Immature natural killer cell (primary cell): ENCODE measurements at regions not wholly inside any gene's neighbourhood (a gene's known extent, or its start where the extent isn't known, plus 50 kb on each side); places are given as distances from the start of the nearest gene placed in this dataset.

ENCODE experiments used
- DNase-seq, 3 donors: peaks; one replicate each; pipeline ENCODE4 v3.0.0; 2022; ENCODE audit warnings: mixed read lengths in 1 of 3
- H3K27ac Mint-ChIP-seq, 6 donors: one replicate each; pipeline ENCODE4 v1.8.0; 2020; ENCODE audit warnings: mixed read lengths in 6 of 6, mild to moderate bottlenecking in 5 of 6, inconsistent platforms in 4 of 6, moderate library complexity in 3 of 6
- H3K27me3 Mint-ChIP-seq, 3 donors: one replicate each; pipeline ENCODE4 v1.8.0; 2020 to 2021; ENCODE audit warnings: low read depth in 3 of 3, mild to moderate bottlenecking in 3 of 3, mixed read lengths in 3 of 3, moderate library complexity in 3 of 3, inconsistent platforms in 1 of 3
- H3K36me3 Mint-ChIP-seq, 3 donors: one replicate each; pipeline ENCODE4 v1.8.0; 2020; ENCODE audit warnings: mixed read lengths in 3 of 3, inconsistent platforms in 2 of 3, mild to moderate bottlenecking in 2 of 3
- H3K4me1 Mint-ChIP-seq, 2 donors: one replicate each; pipeline ENCODE4 v1.8.0; 2020; ENCODE audit warnings: inconsistent platforms in 2 of 2, mild to moderate bottlenecking in 2 of 2, mixed read lengths in 2 of 2, moderate library complexity in 1 of 2
- H3K4me3 Mint-ChIP-seq, 5 donors: one replicate each; pipeline ENCODE4 v1.8.0; 2020; ENCODE audit warnings: mild to moderate bottlenecking in 5 of 5, mixed read lengths in 5 of 5, inconsistent platforms in 3 of 5, moderate library complexity in 3 of 5
- H3K9me3 Mint-ChIP-seq, 6 donors: one replicate each; pipeline ENCODE4 v1.8.0; 2020; ENCODE audit warnings: mild to moderate bottlenecking in 6 of 6, mixed read lengths in 6 of 6, inconsistent platforms in 4 of 6, moderate library complexity in 3 of 6

GRCh38 chr3:30401971-30402370, 204.4 kb upstream of the TGFBR2 start:
- H3K27ac Mint-ChIP-seq = no peak overlapping the region
- no peaks in the 10 kb centered on the region for H3K9me3 Mint-ChIP-seq
- no peak for DNase-seq
- H3K36me3 Mint-ChIP-seq = no peaks in the 10 kb centered on the region
- no peak overlapping the region for H3K4me3 Mint-ChIP-seq
- no peaks in the 10 kb centered on the region for H3K4me1 Mint-ChIP-seq
- H3K27me3 Mint-ChIP-seq = peaks cover 0 to 5% (median 0%) of the 10 kb centered on the region in 3 donors

GRCh38 chr3:30407651-30408050, 198.8 kb upstream of the TGFBR2 start:
- H3K36me3 Mint-ChIP-seq = peaks cover 0 to 11% (median 4%) of the 10 kb centered on the region in 3 donors
- H3K9me3 Mint-ChIP-seq = peaks cover 0 to 5% (median 3%) of the 10 kb centered on the region in 6 donors
- peaks cover 0 to 5% (median 0%) of the 10 kb centered on the region in 3 donors for H3K27me3 Mint-ChIP-seq
- H3K27ac Mint-ChIP-seq = no peak overlapping the region
- H3K4me3 Mint-ChIP-seq = no peak overlapping the region
- DNase-seq = no peak
- H3K4me1 Mint-ChIP-seq = no peaks in the 10 kb centered on the region

- Mint-ChIP-seq H3K4me3 (no peak overlapping the region), H3K27ac (no peak overlapping the region), H3K4me1 (no peaks in the 10 kb centered on the region), H3K36me3 (peaks cover 0 to 11% (median 4%) of the 10 kb centered on the region in 3 donors), H3K27me3 (peaks cover 0 to 5% (median 0%) of the 10 kb centered on the region in 3 donors), H3K9me3 (peaks cover 0 to 5% (median 3%) of the 10 kb centered on the region in 6 donors)
- DNase-seq = no peak
Measured at GRCh38 chr3:30408105-30408557, 198.3 kb upstream of the TGFBR2 start.

- no peak for DNase-seq
- peaks cover 2 to 5% (median 3%) of the 10 kb centered on the region in 3 donors for H3K27me3 Mint-ChIP-seq
- peaks cover 0 to 2% (median 0%) of the 10 kb centered on the region in 6 donors for H3K9me3 Mint-ChIP-seq
- H3K36me3 Mint-ChIP-seq = no peaks in the 10 kb centered on the region
- H3K4me1 Mint-ChIP-seq = no peaks in the 10 kb centered on the region
- H3K27ac Mint-ChIP-seq = no peak overlapping the region
- no peak overlapping the region for H3K4me3 Mint-ChIP-seq
Measured at GRCh38 chr3:30418443-30418842, 188.0 kb upstream of the TGFBR2 start.

- no peak overlapping the region for H3K4me3 Mint-ChIP-seq
- no peaks in the 10 kb centered on the region for H3K9me3 Mint-ChIP-seq
- DNase-seq = no peak
- H3K4me1 Mint-ChIP-seq = no peaks in the 10 kb centered on the region
- peaks cover 0 to 7% (median 3%) of the 10 kb centered on the region in 3 donors for H3K27me3 Mint-ChIP-seq
- no peaks in the 10 kb centered on the region for H3K36me3 Mint-ChIP-seq
- no peak overlapping the region for H3K27ac Mint-ChIP-seq
Measured at GRCh38 chr3:30421266-30421665, 185.1 kb upstream of the TGFBR2 start.

- peaks cover 0 to 7% (median 0%) of the 10 kb centered on the region in 3 donors for H3K36me3 Mint-ChIP-seq
- no peak for DNase-seq
- H3K27me3 Mint-ChIP-seq = peaks cover 6 to 15% (median 12%) of the 10 kb centered on the region in 3 donors
- H3K27ac Mint-ChIP-seq = no peak overlapping the region
- H3K4me3 Mint-ChIP-seq = no peak overlapping the region
- H3K9me3 Mint-ChIP-seq = peaks cover 0 to 5% (median 0%) of the 10 kb centered on the region in 6 donors
- H3K4me1 Mint-ChIP-seq = no peaks in the 10 kb centered on the region
Measured at GRCh38 chr3:30426293-30426993, 180.0 kb upstream of the TGFBR2 start.

- Mint-ChIP-seq H3K36me3 (peaks cover 0 to 7% (median 0%) of the 10 kb centered on the region in 3 donors), H3K27me3 (peaks cover 6 to 12% (median 8%) of the 10 kb centered on the region in 3 donors)
- no peak for DNase-seq
Measured at GRCh38 chr3:30428251-30428650, 178.2 kb upstream of the TGFBR2 start.

GRCh38 chr3:30435861-30436331, 170.5 kb upstream of the TGFBR2 start:
- DNase-seq = peak in 1 of 3 donors; percentile 3

More at GRCh38 chr3:30428251-30428650, 178.2 kb upstream of the TGFBR2 start:
- Mint-ChIP-seq H3K27ac (no peak overlapping the region), H3K4me1 (no peaks in the 10 kb centered on the region), H3K9me3 (peaks cover 0 to 5% (median 0%) of the 10 kb centered on the region in 6 donors), H3K4me3 (no peak overlapping the region)

GRCh38 chr3:30437171-30437601, 169.2 kb upstream of the TGFBR2 start:
- H3K27me3 Mint-ChIP-seq = peaks cover 0 to 4% (median 3%) of the 10 kb centered on the region in 3 donors
- H3K4me1 Mint-ChIP-seq = peaks cover 10 to 12% of the 10 kb centered on the region in 2 donors
- no peak overlapping the region for H3K27ac Mint-ChIP-seq
- DNase-seq = no peak
- H3K4me3 Mint-ChIP-seq = no peak overlapping the region
- H3K36me3 Mint-ChIP-seq = no peaks in the 10 kb centered on the region
- H3K9me3 Mint-ChIP-seq = no peaks in the 10 kb centered on the region

More at GRCh38 chr3:30435861-30436331, 170.5 kb upstream of the TGFBR2 start:
- H3K27me3 Mint-ChIP-seq = peaks cover 0 to 4% (median 3%) of the 10 kb centered on the region in 3 donors
- peaks cover 10 to 12% of the 10 kb centered on the region in 2 donors for H3K4me1 Mint-ChIP-seq
- peak overlapping the region; percentile 39 to 58 (median 52) for H3K4me3 Mint-ChIP-seq
- H3K9me3 Mint-ChIP-seq = no peaks in the 10 kb centered on the region
- H3K36me3 Mint-ChIP-seq = no peaks in the 10 kb centered on the region
- H3K27ac Mint-ChIP-seq = peak overlapping the region in 1 of 6 donors; percentile 29

- H3K36me3 Mint-ChIP-seq = no peaks in the 10 kb centered on the region
- no peak for DNase-seq
- H3K4me1 Mint-ChIP-seq = peaks cover 10 to 12% of the 10 kb centered on the region in 2 donors
- no peaks in the 10 kb centered on the region for H3K9me3 Mint-ChIP-seq
- no peak overlapping the region for H3K27ac Mint-ChIP-seq
- H3K27me3 Mint-ChIP-seq = peaks cover 0 to 4% (median 3%) of the 10 kb centered on the region in 3 donors
- H3K4me3 Mint-ChIP-seq = no peak overlapping the region
Measured at GRCh38 chr3:30438126-30438525, 168.3 kb upstream of the TGFBR2 start.

- DNase-seq = no peak
- Mint-ChIP-seq H3K4me3 (no peak overlapping the region), H3K27ac (no peak overlapping the region), H3K9me3 (no peaks in the 10 kb centered on the region), H3K36me3 (no peaks in the 10 kb centered on the region), H3K4me1 (peaks cover 10 to 12% of the 10 kb centered on the region in 2 donors), H3K27me3 (peaks cover 0 to 4% (median 3%) of the 10 kb centered on the region in 3 donors)
Measured at GRCh38 chr3:30439451-30440053, 166.8 kb upstream of the TGFBR2 start.

- H3K27ac Mint-ChIP-seq = no peak overlapping the region
- no peaks in the 10 kb centered on the region for H3K9me3 Mint-ChIP-seq
- peaks cover 8 to 12% of the 10 kb centered on the region in 2 donors for H3K4me1 Mint-ChIP-seq
- DNase-seq = no peak
- H3K36me3 Mint-ChIP-seq = no peaks in the 10 kb centered on the region
- H3K4me3 Mint-ChIP-seq = no peak overlapping the region
- H3K27me3 Mint-ChIP-seq = peaks cover 0 to 4% (median 3%) of the 10 kb centered on the region in 3 donors
Measured at GRCh38 chr3:30440147-30440604, 166.2 kb upstream of the TGFBR2 start.

GRCh38 chr3:30440880-30441279, 165.5 kb upstream of the TGFBR2 start:
- Mint-ChIP-seq H3K27me3 (peaks cover 3 to 4% (median 4%) of the 10 kb centered on the region in 3 donors), H3K27ac (no peak overlapping the region), H3K4me3 (no peak overlapping the region), H3K36me3 (no peaks in the 10 kb centered on the region), H3K4me1 (peaks cover 3 to 6% of the 10 kb centered on the region in 2 donors), H3K9me3 (no peaks in the 10 kb centered on the region)
- no peak for DNase-seq
